A549 (cell line): ENCODE measurements at regions not wholly inside any gene's neighbourhood (a gene's known extent, or its start where the extent isn't known, plus 50 kb on each side); places are given as distances from the start of the nearest gene placed in this dataset.

Experiments used
- CBX8 ChIP-seq: fragments of 200-600 bp; sonication (generic); IDR thresholded peaks from 2 replicates; pipeline ENCODE4 v1.6.1; 2016
- POLR2A ChIP-seq: IDR thresholded peaks from 2 replicates; pipeline ENCODE4 v1.6.1; 2012; ENCODE audit warnings: mild to moderate bottlenecking, low read length
- TF ChIP-seq, protein P1 (sequence below): fragments of >200 bp; sonication (Bioruptor Twin); formaldehyde crosslinking; IDR thresholded peaks from 3 replicates; pipeline ENCODE4 v1.5.1; 2016

DNA sequence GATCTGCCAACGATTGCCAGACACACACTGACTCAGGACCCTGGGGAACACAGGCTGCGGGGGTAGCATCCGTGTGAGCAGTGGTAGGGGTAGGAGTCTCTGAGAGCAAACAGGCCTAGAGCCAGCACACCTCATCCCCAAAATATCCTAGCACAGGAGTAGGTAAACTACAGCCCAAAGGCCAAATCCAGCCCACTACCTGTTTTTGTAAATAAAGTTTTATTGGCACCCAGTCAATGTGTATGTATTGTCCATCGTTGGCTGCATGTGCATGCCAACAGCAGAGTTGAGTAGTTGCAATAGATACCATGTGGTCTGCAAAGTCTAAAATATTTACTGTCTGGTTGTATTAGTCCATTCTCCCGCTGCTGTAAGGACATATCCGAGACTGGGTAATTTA lies 55.5 kb upstream of the GPRC5B start:
- TF ChIP-seq POLR2A (no peak), CBX8 (no peak)
- TF ChIP-seq, protein P1, sequence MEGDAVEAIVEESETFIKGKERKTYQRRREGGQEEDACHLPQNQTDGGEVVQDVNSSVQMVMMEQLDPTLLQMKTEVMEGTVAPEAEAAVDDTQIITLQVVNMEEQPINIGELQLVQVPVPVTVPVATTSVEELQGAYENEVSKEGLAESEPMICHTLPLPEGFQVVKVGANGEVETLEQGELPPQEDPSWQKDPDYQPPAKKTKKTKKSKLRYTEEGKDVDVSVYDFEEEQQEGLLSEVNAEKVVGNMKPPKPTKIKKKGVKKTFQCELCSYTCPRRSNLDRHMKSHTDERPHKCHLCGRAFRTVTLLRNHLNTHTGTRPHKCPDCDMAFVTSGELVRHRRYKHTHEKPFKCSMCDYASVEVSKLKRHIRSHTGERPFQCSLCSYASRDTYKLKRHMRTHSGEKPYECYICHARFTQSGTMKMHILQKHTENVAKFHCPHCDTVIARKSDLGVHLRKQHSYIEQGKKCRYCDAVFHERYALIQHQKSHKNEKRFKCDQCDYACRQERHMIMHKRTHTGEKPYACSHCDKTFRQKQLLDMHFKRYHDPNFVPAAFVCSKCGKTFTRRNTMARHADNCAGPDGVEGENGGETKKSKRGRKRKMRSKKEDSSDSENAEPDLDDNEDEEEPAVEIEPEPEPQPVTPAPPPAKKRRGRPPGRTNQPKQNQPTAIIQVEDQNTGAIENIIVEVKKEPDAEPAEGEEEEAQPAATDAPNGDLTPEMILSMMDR = no peak
